ENCODE measurements at regions not wholly inside any gene's neighbourhood (a gene's known extent, or its start where the extent isn't known, plus 50 kb on each side); places are given as distances from the start of the nearest gene placed in this dataset.

- no peak for DNase-seq (ENCODE audit: low read depth in 3 of 3)
Observed at GRCh38 chr2:11953258-11953657, 206.8 kb downstream of the LPIN1 start.

GRCh38 chr2:11955314-11955713 is 208.9 kb downstream of the LPIN1 start:
- no peak for DNase-seq (ENCODE audit: low read depth in 3 of 3)

GRCh38 chr2:11955884-11956291 is 209.5 kb downstream of the LPIN1 start:
- DNase-seq (ENCODE audit: low read depth in 3 of 3) = no peak

- no peak for DNase-seq (ENCODE audit: low read depth in 3 of 3)
Observed at GRCh38 chr2:11962707-11963328, 216.4 kb downstream of the LPIN1 start.

- no peak for DNase-seq (ENCODE audit: low read depth in 3 of 3)
Observed at GRCh38 chr2:11963966-11964365, 217.5 kb downstream of the LPIN1 start.

- no peak for DNase-seq (ENCODE audit: low read depth in 3 of 3)
Observed at GRCh38 chr2:11967946-11968465, 221.6 kb downstream of the LPIN1 start.

GRCh38 chr2:11968521-11968920 is 222.1 kb downstream of the LPIN1 start:
- no peak for DNase-seq (ENCODE audit: low read depth in 3 of 3)

GRCh38 chr2:11969774-11970173 is 223.3 kb downstream of the LPIN1 start:
- no peak for DNase-seq (ENCODE audit: low read depth in 3 of 3)

- DNase-seq (ENCODE audit: low read depth in 3 of 3) = no peak
Observed at GRCh38 chr2:11974573-11974972, 228.1 kb downstream of the LPIN1 start.

GRCh38 chr2:11975373-11975772 is 228.9 kb downstream of the LPIN1 start:
- no peak for DNase-seq (ENCODE audit: low read depth in 3 of 3)

GRCh38 chr2:11976073-11976472 is 229.6 kb downstream of the LPIN1 start:
- DNase-seq (ENCODE audit: low read depth in 3 of 3) = no peak

GRCh38 chr2:11977766-11978524 is 231.5 kb downstream of the LPIN1 start:
- DNase-seq (ENCODE audit: low read depth in 3 of 3) = no peak

GRCh38 chr2:11980809-11981208 is 234.4 kb downstream of the LPIN1 start:
- no peak for DNase-seq (ENCODE audit: low read depth in 3 of 3)

GRCh38 chr2:11983401-11983800 is 237.0 kb downstream of the LPIN1 start:
- DNase-seq (ENCODE audit: low read depth in 3 of 3) = no peak

- DNase-seq (ENCODE audit: low read depth in 3 of 3) = no peak
Observed at GRCh38 chr2:11983870-11984269, 237.4 kb downstream of the LPIN1 start.

GRCh38 chr2:11984316-11985158 is 238.1 kb downstream of the LPIN1 start:
- DNase-seq (ENCODE audit: low read depth in 3 of 3) = no peak

- DNase-seq (ENCODE audit: low read depth in 3 of 3) = no peak
Observed at GRCh38 chr2:11985817-11986566, 239.6 kb downstream of the LPIN1 start.

- DNase-seq (ENCODE audit: low read depth in 3 of 3) = no peak
Observed at GRCh38 chr2:11987151-11987550, 240.7 kb downstream of the LPIN1 start.

GRCh38 chr2:11988691-11989353 is 242.4 kb downstream of the LPIN1 start:
- DNase-seq (ENCODE audit: low read depth in 3 of 3) = no peak

- no peak for DNase-seq (ENCODE audit: low read depth in 3 of 3)
Observed at GRCh38 chr2:11989354-11989703, 242.9 kb downstream of the LPIN1 start.

GRCh38 chr2:11990576-11990975 is 244.1 kb downstream of the LPIN1 start:
- no peak for DNase-seq (ENCODE audit: low read depth in 3 of 3)
